ENCODE measurements at regions not wholly inside any gene's neighbourhood (a gene's known extent, or its start where the extent isn't known, plus 50 kb on each side); places are given as distances from the start of the nearest gene placed in this dataset.
"Not testable (repeated sequence)": the region's sequence is repeated elsewhere in the genome, so short reads cannot be mapped to it uniquely, and the experiment has no call there.

DNA sequence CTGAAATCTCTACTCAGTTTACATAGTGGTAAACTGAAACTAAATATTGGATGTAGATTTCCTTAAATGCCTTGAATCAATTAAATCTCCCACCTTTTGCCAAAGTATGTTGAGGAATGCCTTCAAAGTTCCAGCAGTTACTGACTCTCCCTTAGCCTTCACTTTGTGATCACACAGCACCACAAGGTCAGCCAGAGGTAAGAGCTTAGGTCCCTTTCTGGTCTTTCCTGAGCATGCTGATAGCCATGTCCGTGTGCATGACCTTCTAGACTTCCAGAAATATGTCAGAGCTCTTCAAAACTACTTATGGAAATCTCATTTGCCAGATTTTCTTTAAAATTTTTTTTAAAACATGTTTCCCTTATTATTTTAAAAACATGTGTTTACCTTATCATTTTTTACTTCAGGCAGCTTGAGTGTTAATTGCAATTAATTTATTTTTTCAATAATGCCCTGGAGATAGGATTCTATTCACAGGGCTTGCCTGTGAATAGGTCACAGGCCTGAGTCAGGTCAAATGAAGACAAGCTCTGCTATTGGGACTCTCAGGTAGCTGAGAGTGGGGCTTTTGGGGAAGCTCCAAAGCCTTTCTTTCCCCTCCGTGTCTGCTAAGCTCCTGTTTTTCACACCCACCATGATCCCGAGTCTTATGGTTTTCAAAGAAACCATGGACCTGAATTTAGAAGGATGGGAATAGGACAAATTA lies 220.5 kb downstream of the CXCL12 start:
- H3K4me3 ChIP-seq (ENCODE audit: low read length) = no peak overlapping the region
- DNase-seq (ENCODE audit: low read depth, low spot score) = no peak

DNA sequence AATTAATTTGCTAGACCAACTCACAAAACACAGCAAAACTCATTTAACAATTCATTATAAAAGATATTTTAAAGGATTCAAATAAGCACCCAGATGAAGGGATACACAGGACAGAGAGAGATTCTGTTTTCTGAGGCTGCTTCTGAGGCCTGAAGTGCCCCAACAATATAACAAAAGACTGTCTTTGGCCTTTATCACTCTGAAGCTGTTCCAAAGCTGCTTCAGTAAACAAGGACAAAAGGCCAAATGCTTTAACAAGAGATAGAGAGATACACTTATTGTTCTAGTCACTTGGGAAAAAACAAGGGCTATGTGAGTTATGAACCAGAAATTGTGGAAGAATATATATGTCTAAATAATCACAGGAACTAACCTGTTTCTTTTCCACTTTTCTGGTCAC lies 223.7 kb downstream of the CXCL12 start:
- no peak for DNase-seq (ENCODE audit: low read depth, low spot score)
- no peak overlapping the region for H3K4me3 ChIP-seq (ENCODE audit: low read length)

DNA sequence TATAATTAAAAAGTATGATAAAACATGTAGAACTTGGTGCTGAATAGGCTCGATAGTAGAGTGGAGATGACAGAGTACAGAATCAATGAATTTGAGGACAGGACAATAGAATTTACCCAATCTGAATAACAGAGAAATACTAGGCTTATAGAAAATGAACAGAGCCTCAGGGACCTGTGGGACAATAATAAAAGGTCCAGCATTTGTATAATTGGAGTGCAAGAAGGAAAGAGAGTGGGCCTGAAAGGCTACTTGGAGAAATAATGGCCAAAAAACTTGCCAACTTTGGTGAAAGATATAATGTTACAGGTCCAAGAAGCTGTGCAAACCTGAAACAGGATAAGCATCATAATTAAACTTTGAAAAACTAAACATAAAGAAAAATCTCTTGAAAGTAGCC lies 227.3 kb downstream of the CXCL12 start:
- no peak for DNase-seq (ENCODE audit: low read depth, low spot score)
- H3K4me3 ChIP-seq (ENCODE audit: low read length) = no peak overlapping the region

DNA sequence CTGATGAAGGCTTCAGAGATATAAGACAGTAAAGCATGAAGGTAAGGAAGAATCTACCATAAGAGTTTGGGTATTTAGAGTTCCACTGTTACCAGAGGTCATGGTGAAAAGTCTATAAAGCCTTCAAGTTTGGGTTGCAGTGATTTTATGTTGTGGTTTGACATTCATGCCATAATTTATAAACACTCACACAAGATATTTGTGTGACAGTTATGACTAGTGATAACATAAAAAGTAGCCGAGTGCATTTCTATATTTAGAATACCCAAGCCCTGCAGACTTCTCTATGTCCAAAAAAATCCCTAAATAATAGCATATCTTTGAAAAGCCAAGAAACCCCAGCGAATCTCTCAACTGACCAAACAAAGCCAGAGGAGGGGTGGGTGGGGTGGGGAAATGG lies 229.9 kb downstream of the CXCL12 start:
- DNase-seq (ENCODE audit: low read depth, low spot score) = no peak
- H3K4me3 ChIP-seq (ENCODE audit: low read length) = no peak overlapping the region

DNA sequence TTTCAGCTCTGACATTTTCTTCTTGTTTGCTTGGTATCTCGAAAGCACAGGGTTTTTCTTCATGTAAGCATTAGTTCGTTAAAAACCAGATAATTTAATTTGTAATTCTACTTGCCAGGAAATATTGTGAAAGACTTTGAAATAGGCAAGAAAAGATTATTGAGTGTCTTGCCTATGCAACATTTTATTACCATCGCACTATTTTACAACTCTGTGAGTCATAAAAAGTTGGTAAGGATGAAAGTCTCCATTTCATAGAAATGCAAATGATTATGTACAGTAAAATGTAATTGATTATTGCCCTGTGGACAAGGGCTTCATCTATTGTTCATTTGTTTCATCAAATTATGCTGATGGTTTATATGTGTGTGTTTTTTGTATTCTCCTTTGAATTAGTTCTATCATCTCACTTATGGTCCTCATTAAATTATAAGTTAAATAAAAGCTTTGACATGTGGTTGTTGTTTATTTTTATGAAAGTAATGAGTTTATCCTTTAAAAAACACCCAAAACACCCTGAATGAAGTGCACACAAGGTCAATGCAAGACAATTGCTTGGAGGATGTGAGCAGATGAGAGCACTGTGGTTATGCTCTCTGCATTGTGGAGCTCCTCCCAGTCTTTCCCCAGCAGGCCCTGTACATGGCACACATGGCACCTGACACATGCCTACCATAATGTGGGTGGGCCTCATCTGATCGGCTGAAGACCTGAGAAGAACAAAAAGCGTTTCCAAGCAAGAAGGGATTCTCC lies 230.8 kb downstream of the CXCL12 start:
- DNase-seq (ENCODE audit: low read depth, low spot score) = no peak
- no peak overlapping the region for H3K4me3 ChIP-seq (ENCODE audit: low read length)

DNA sequence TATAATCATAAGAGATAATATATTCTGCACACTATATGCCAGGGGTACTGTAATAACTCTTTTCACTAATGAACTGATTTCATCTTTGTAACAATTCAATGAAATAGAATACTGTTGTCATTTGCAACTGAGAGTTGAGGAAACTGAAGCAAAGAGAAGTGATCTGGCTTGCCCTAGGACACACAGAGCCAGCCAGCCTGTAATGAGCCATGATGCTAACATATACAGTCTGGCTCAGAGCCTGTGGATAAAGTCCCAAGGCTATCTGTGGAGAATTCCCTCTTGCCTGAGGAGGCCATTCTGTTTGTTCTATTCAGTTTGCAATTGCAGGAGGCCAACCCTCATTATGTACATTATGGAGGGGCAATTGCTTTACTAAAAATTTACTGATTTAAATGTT lies 241.3 kb downstream of the CXCL12 start:
- DNase-seq (ENCODE audit: low read depth, low spot score) = no peak
- H3K4me3 ChIP-seq (ENCODE audit: low read length) = no peak overlapping the region

DNA sequence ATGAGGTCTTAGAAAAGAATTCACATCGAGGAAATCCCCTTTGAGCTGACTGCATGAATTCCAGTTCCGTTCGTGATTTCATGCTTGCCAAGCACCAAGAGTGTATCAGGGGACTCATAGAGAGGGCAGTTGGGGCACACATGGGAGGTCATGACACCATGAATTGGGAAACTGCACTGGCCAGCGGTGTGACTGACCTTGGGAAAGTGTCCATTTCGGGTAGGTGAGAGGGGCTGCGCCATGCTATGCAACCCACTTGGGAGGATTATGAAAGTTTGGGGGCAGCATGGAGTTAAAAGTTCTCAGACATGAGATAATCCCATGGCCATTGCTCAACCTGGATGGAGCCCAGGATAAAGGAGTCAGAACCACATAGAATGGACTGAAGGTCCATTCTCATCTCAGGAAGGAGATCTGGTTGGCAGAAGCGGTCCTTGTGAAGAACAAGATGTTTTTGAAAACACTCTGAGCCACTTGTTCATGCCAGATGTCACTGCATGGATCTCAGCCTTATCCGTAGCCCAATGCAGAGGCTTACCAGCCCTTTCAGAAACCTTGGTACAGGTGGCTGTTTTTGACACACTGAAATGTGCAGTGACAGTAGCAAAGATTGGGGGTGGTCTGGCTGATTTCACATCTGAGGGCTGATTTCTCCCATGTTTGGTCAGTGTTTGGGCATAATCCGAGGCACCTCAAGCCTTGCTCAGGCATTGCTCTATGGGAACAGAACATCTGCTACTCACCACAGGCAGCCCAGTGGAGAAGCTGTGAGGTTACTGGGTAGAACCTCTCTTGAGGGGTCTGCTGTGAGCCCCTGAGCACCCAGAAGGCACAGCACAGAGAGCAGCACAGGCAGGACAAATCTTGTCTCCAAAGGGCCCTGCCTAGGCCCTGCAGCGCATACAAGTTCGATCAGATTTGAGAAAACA lies 252.3 kb downstream of the CXCL12 start:
- H3K4me3 ChIP-seq (ENCODE audit: low read length) = no peak overlapping the region
- DNase-seq (ENCODE audit: low read depth, low spot score) = no peak

DNA sequence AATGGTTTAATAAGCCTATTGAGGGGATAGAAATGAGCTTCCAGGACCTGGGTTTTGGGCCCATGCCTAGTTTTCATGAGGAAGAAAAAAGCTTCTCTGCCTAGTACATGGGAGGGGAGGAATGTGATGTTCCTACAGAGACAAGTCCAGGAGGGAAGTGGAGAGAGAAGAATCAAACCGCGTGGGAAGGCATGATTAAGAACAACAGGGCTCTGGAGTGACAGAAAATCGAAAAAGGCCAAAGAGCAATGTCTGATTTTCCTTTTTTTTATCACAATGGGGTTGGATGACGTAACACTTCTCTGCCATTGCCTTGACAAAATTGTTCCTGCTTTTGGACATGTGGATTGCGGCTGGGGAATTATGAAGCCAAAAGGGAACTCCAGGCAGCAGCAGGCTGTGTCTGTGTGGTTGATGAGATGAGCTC lies 258.6 kb downstream of the CXCL12 start:
- DNase-seq (ENCODE audit: low read depth, low spot score) = no peak
- H3K4me3 ChIP-seq (ENCODE audit: low read length) = no peak overlapping the region

DNA sequence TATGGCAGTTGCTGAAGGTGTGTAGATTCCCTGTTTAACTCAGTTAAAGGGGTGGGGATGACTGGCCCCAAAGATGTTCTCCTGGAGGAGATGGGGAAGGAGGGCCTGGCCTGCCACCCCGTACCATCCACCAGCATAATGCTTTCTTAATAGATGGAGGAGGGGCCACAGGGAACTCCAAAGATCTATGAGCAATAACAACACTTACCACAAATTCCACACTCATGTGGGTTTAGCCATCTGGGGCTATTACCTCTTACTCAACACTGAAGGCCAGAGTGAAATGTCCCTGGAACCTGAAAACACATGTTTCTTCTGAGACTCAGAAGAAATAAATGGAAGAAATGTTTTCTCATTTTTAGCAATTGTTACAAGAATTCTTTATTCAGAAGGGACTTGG lies 259.0 kb downstream of the CXCL12 start:
- DNase-seq (ENCODE audit: low read depth, low spot score) = no peak

DNA sequence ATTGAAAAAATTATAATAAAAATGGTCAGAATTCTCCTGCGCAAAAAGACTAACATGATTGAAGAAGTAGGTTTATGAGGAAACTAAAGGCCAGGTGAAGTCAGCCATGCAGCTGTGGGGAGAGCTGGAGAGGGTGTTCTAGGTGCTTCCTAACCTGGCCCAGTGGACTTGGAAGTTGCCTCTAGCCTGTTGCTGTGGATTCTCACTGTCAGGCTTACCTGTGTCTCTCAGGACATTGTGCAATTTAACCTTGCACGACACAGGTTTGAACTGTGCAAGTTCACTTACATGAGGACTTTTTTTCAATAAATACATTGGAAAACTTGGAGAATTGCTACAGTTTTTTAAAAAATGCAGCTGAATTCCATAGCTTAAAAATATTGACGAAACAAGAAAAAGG lies 266.4 kb downstream of the CXCL12 start:
- no peak for DNase-seq (ENCODE audit: low read depth, low spot score)
- no peak overlapping the region for H3K4me3 ChIP-seq (ENCODE audit: low read length)

More for the DNA sequence above, 259.0 kb downstream of the CXCL12 start:
- no peak overlapping the region for H3K4me3 ChIP-seq (ENCODE audit: low read length)

DNA sequence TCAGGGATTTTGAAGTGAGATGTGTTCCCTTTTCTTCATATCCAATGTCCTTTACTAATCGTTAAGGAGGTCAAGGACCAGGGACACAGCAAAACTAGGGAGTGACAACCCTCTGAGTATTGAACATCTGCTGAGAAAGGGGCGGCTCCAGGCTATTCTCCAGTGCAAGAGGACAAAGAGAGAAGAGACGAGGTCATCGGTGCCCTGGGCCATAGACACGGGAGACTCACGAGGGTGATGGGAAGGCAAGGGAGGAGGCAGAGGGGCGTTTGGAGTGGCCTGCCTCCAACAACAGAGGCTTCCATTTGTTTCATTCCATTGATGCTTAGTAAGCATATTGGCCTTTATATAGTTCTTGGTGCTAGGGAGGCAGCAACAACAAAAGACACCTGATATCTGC lies 268.4 kb downstream of the CXCL12 start:
- H3K4me3 ChIP-seq (ENCODE audit: low read length) = no peak overlapping the region
- DNase-seq (ENCODE audit: low read depth, low spot score) = no peak

DNA sequence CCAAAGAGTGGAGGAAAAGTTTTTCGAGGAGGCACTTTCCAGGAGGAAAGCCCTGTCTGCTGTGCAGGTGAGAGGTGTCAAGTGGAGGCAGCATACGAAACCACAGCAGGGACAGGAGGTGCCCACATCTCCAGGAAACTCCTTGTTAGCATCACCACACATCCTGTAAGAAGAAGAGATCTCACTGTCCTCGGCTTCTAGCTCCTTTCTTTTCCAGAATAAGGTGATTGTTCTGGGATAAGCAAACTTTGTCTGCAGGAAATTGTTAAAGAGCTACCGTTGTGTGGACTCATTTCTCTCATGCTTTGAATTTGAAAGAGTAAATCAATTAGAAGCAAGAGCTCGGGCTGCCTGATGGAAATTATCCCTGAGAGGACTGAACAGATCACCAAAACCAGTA lies 269.4 kb downstream of the CXCL12 start:
- no peak overlapping the region for H3K4me3 ChIP-seq (ENCODE audit: low read length)
- DNase-seq (ENCODE audit: low read depth, low spot score) = no peak

DNA sequence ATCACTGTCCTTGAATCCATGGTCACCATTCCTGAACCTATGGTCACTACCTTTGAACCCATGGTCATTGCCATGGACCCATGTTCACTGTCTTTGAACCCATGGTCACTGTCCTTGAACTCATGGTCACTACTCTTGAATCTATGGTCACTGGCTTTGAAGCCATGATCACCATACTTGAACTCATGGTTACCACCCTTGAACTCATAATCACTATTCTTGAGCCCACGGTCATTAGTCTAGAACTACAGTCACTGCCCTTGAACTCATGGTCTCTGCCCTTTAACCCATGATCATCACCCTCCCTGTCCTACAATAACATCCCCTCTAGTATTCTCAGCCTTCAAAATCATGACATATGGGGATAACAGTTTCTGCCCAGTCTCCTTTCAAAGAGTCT lies 270.5 kb downstream of the CXCL12 start:
- H3K4me3 ChIP-seq (ENCODE audit: low read length) = no peak overlapping the region
- DNase-seq (ENCODE audit: low read depth, low spot score) = no peak

DNA sequence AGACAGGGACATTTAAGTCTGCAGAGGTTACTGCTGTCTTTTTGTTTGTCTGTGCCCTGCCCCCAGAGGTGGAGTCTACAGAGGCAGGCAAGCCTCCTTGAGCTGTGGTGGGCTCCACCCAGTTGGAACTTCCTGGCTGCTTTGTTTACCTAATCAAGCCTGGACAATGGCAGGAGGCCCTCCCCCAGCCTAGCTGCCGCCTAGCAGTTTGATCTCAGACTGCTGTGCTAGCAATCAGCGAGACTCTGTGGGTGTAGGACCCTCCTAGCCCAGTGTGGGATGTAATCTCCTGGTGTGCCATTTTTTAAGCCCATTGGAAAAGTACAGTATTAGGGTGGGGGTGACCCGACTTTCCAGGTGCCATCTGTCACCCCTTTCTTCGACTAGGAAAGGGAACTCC lies 272.6 kb downstream of the CXCL12 start:
- H3K4me3 ChIP-seq (ENCODE audit: low read length); DNase-seq (ENCODE audit: low read depth, low spot score): not testable (repeated sequence)

DNA sequence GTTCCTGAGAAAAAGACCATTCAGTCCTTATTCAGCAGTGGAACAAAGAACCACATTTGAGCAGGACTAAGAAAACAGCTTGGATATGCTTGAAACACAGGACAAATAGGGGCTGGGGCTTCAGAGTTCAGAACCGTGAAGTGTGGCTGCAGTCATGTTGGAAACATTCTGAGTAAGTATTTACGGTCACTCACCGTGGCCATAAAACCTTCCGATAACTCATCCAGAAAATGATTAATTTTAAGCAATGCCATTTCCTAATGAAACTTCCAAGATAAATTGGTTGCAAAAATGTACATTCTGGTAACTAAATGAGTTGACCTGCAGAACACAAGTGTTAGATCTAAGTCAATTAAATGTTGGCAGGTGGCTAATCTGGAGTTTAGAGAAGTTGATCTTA lies 279.2 kb downstream of the CXCL12 start:
- H3K4me3 ChIP-seq (ENCODE audit: low read length) = no peak overlapping the region
- no peak for DNase-seq (ENCODE audit: low read depth, low spot score)

DNA sequence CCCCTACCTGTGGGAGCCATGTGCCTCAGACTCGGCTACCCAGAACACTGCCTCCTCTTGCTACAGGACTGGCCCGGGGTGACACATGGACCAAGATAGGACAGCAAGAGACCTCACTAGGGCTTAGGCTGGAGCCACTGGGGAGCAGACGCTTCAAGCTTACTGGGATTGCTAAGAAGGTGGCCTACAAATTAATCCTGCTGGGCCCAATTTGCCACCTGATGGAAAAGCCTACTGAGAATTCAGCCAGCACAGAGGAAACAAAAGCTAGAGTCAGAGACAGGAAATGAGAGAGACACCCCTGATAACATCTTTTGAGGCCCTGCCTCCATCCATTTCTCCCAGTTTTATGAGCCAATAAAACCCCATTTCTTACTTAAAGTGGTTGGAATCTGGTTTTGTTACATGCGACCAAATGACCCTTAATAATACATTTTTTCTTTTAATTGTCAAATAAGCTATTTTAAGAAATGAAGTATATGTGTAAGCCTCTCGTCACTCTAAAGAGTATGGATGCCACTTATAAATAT lies 282.1 kb downstream of the CXCL12 start:
- no peak overlapping the region for H3K4me3 ChIP-seq (ENCODE audit: low read length)
- DNase-seq (ENCODE audit: low read depth, low spot score) = no peak

DNA sequence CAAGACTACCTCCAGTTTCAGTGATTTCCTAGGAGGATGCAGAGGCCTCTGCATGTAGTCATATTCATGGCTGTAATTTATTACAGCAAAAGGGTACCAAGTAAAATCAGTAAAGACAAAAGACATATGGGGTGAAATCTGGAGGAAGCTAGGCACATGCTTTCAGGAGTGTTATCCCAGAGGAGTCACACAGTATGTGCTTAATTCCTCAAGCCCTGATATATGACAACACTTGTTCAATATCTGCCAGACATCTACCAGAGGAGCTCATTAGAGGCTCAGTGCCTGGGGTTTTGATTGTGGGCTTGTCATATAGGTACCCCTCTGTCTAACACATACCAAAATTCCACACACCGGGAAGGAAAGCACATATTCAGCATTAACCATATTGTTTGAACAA lies 283.8 kb downstream of the CXCL12 start:
- DNase-seq (ENCODE audit: low read depth, low spot score) = no peak
- H3K4me3 ChIP-seq (ENCODE audit: low read length) = no peak overlapping the region

DNA sequence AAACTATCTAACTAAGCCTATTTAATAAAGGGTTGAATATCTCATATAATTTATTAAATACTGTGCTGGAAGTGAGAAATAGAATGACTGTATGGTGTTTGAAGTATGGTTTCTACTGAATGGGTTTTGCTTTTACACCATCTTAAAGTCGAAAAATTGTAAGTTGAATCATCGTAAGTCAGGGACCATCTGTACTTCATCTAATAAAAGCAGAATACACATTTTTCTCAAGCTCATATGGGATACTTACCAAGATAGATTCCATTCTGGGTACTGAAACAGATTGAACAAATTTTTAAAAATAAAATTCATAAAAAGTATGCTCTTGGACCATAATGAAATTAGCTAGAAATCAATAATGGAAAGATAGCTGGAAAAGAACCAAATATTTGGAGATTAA lies 285.4 kb downstream of the CXCL12 start:
- no peak overlapping the region for H3K4me3 ChIP-seq (ENCODE audit: low read length)
- DNase-seq (ENCODE audit: low read depth, low spot score) = no peak

DNA sequence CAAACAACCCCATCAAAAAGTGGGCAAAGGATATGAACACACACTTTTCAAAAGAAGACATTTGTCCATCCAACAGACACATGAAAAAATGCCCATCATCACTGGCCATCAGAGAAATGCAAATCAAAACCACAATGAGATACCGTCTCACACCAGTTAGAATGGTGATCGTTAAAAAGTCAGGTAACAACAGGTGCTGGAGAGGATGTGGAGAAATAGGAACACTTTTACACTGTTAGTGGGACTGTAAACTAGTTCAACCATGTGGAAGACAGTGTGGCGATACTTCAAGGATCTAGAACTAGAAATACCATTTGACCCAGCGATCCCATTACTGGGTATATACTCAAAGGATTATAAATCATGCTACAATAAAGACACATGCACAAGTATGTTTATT lies 288.7 kb downstream of the CXCL12 start:
- H3K4me3 ChIP-seq (ENCODE audit: low read length); DNase-seq (ENCODE audit: low read depth, low spot score): not testable (repeated sequence)

DNA sequence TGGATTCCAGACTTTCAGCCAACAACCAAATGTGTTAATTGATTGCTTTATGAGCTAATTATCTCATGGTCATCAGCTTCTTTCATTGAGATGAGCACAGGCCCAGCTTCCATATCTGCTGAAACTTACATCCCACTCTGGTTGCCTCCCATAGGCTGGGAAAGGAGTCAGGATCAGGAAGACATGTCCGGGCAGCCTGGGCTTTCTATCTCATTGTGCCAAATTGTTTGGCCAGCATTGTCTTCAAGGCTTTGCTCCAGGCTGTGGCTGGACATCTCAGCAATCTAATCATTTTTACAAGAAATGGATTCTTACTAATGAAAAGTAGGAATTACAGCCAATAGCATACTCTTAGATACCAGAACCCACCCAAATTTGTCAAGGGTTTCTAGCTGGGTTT lies 295.2 kb downstream of the CXCL12 start:
- H3K4me3 ChIP-seq (ENCODE audit: low read length) = no peak overlapping the region
- no peak for DNase-seq (ENCODE audit: low read depth, low spot score)
